OCI-LY1 (cell line): ENCODE measurements at regions not wholly inside any gene's neighbourhood (a gene's known extent, or its start where the extent isn't known, plus 50 kb on each side); places are given as distances from the start of the nearest gene placed in this dataset.

Experiments
- H2AFZ ChIP-seq: fragments of 200-600 bp; sonication (generic), shearing (Covaris generic); 2 replicates; pipeline ENCODE4 v1.6.0; 2014; ENCODE audit warnings: antibody characterized with exemption, mild to moderate bottlenecking, low read length
- H3F3A ChIP-seq: fragments of 200-600 bp; sonication (generic), shearing (Covaris generic); 2 replicates; pipeline ENCODE4 v1.6.0; 2014; ENCODE audit warnings: mild to moderate bottlenecking, antibody characterized with exemption, low read length, moderate library complexity; ENCODE audit not compliant: insufficient read depth
- H3K27ac ChIP-seq: fragments of 200-600 bp; sonication (generic); 2 replicates; pipeline ENCODE4 v1.5.1; 2014; ENCODE audit warnings: low read length, mixed run types, mild to moderate bottlenecking, low read depth; ENCODE audit not compliant: poor library complexity, severe bottlenecking
- H3K27me3 ChIP-seq: fragments of 200-600 bp; sonication (generic); 2 replicates; pipeline ENCODE4 v1.6.0; 2014; ENCODE audit warnings: antibody characterized with exemption, mild to moderate bottlenecking, low read length, moderate library complexity; ENCODE audit not compliant: insufficient read depth
- H3K36me3 ChIP-seq: fragments of 200-600 bp; sonication (generic); 2 replicates; pipeline ENCODE4 v1.6.1; 2014; ENCODE audit warnings: mild to moderate bottlenecking, antibody characterized with exemption, low read length, moderate library complexity, mixed read lengths; ENCODE audit not compliant: insufficient read depth
- H3K4me1 ChIP-seq: fragments of 200-600 bp; sonication (generic); 2 replicates; pipeline ENCODE4 v1.5.1; 2014; ENCODE audit warnings: mild to moderate bottlenecking, low read length, moderate library complexity; ENCODE audit not compliant: insufficient read depth, severe bottlenecking
- H3K4me2 ChIP-seq: fragments of 200-600 bp; sonication (generic), shearing (Covaris generic); 2 replicates; pipeline ENCODE4 v1.6.1; 2014; ENCODE audit warnings: low read length
- H3K4me3 ChIP-seq: fragments of 200-600 bp; sonication (generic); 2 replicates; pipeline ENCODE4 v1.5.1; 2014; ENCODE audit warnings: low read length, low read depth, mild to moderate bottlenecking, mixed read lengths; ENCODE audit not compliant: poor library complexity, severe bottlenecking
- H3K79me2 ChIP-seq: fragments of 200-600 bp; shearing (Covaris generic); 2 replicates; pipeline ENCODE4 v1.6.1; 2016; ENCODE audit warnings: mixed run types, low read length, mixed read lengths; ENCODE audit not compliant: insufficient read depth
- H3K9ac ChIP-seq: fragments of 200-600 bp; sonication (generic), shearing (Covaris generic); 2 replicates; pipeline ENCODE4 v1.6.1; 2014; ENCODE audit warnings: mild to moderate bottlenecking, low read length, mixed read lengths
- H3K9me2 ChIP-seq: fragments of 200-600 bp; sonication (generic), shearing (Covaris generic); 2 replicates; pipeline ENCODE4 v1.6.1; 2014; ENCODE audit warnings: low read depth, mild to moderate bottlenecking, low read length, mixed read lengths
- H3K9me3 ChIP-seq: fragments of 200-600 bp; shearing (Covaris generic); 2 replicates; pipeline ENCODE4 v1.6.1; 2014; ENCODE audit warnings: low read length, mixed read lengths
- H4K20me1 ChIP-seq: fragments of 200-600 bp; sonication (generic), shearing (Covaris generic); 2 replicates; pipeline ENCODE4 v1.6.0; 2016; ENCODE audit warnings: mild to moderate bottlenecking, low read length; ENCODE audit not compliant: insufficient read depth
- CTCF ChIP-seq: fragments of 200-600 bp; sonication (generic), shearing (Covaris generic); IDR thresholded peaks from 2 replicates; pipeline ENCODE4 v1.5.1; 2017; ENCODE audit warnings: mild to moderate bottlenecking, antibody characterized with exemption, low read length, moderate library complexity, mixed read lengths
- EZH2 ChIP-seq: fragments of 200-600 bp; sonication (generic), shearing (Covaris generic); IDR thresholded peaks from 2 replicates; pipeline ENCODE4 v1.8.0; 2017; ENCODE audit warnings: borderline replicate concordance, mixed run types, mild to moderate bottlenecking, antibody characterized with exemption, low read length, moderate library complexity, mixed read lengths

- no peaks in the 10 kb centered on the region for H3K9me3 ChIP-seq
- TF ChIP-seq EZH2 (no peak), CTCF (no peak)
Measured at GRCh38 chr19:56987184-56987583, 132.6 kb upstream of the USP29 start.

GRCh38 chr19:56988299-56988698 lies 131.5 kb upstream of the USP29 start:
- TF ChIP-seq CTCF = no peak
- no peak for TF ChIP-seq EZH2
- H4K20me1 ChIP-seq = no peaks in the 10 kb centered on the region
- H3K4me3 ChIP-seq = no peak overlapping the region
- no peak overlapping the region for H3K27ac ChIP-seq
- no peaks in the 10 kb centered on the region for H3K36me3 ChIP-seq
- no peak overlapping the region for H3K4me2 ChIP-seq
- H3K9me3 ChIP-seq = no peaks in the 10 kb centered on the region
- H3K79me2 ChIP-seq = no peaks in the 10 kb centered on the region
- H2AFZ ChIP-seq = no peak overlapping the region
- no peak overlapping the region for H3K9ac ChIP-seq
- H3K4me1 ChIP-seq = no peaks in the 10 kb centered on the region
- H3K9me2 ChIP-seq = no peaks in the 10 kb centered on the region
- H3F3A ChIP-seq = no peaks in the 10 kb centered on the region
- no peaks in the 10 kb centered on the region for H3K27me3 ChIP-seq

More at GRCh38 chr19:56987184-56987583, 132.6 kb upstream of the USP29 start:
- Histone ChIP-seq H3K4me1 (no peaks in the 10 kb centered on the region), H3K27ac (no peak overlapping the region), H3K9ac (no peak overlapping the region), H3K36me3 (no peaks in the 10 kb centered on the region), H2AFZ (no peak overlapping the region), H3F3A (no peaks in the 10 kb centered on the region), H3K9me2 (no peaks in the 10 kb centered on the region), H4K20me1 (no peaks in the 10 kb centered on the region), H3K4me3 (no peak overlapping the region), H3K79me2 (no peaks in the 10 kb centered on the region), H3K27me3 (no peaks in the 10 kb centered on the region), H3K4me2 (no peak overlapping the region)

DNA sequence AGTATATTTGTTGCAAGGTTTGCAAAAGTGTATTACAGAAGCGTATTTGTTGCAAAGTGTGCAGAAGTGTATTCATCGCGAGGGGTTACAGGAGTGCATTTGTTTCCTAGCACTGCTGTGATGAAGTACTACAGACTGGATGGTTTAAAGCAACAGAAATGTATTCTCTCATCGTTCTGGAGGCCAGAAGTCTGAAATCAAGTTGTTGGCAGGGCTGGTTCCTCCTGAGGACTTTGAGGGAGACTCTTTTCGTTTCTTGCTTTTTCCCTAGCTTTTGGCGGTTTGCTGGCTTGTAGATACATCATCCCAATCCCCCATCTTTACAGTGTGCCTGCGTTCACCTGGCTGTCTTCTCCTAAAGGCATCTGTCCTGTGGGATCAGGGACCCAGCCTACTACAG lies 127.9 kb upstream of the USP29 start:
- no peaks in the 10 kb centered on the region for H3K27me3 ChIP-seq
- H3K4me3 ChIP-seq = no peak overlapping the region
- H3K9me2 ChIP-seq = no peaks in the 10 kb centered on the region
- no peak overlapping the region for H3K4me2 ChIP-seq
- no peaks in the 10 kb centered on the region for H3K79me2 ChIP-seq
- no peak overlapping the region for H2AFZ ChIP-seq
- H3K36me3 ChIP-seq = no peaks in the 10 kb centered on the region
- H3K27ac ChIP-seq = no peak overlapping the region
- H3K4me1 ChIP-seq = no peaks in the 10 kb centered on the region
- H3K9ac ChIP-seq = no peak overlapping the region
- H4K20me1 ChIP-seq = no peaks in the 10 kb centered on the region
- no peaks in the 10 kb centered on the region for H3K9me3 ChIP-seq
- no peaks in the 10 kb centered on the region for H3F3A ChIP-seq
- TF ChIP-seq CTCF (no peak), EZH2 (no peak)
